ENCODE measurements at regions not wholly inside any gene's neighbourhood (a gene's known extent, or its start where the extent isn't known, plus 50 kb on each side); places are given as distances from the start of the nearest gene placed in this dataset.

DNA sequence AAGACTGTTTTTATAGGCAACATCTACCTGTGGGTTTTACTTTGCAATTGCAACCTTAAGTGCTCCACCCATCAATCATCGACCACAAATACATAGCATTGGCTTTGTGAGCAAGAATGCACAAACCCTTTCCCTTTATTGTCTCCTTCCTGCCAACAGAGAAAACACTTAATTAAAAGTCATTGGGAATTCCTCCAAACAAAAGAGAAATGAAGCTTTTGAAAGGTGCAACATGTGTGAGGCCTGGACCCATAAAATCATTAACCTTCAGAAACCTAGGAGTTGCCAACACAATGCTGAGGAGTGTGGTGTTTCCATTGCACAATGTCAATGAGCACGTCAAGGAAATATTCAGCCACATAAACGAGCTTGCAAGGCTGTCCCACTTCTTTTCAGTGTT lies 223.2 kb downstream of the BLID start:
- H3K4me3 Mint-ChIP-seq: no peak overlapping the region
- no peak overlapping the region for H3K4me3 ChIP-seq (ENCODE audit: control extremely low read depth in 1 of 5, extremely low read depth in 1 of 5, insufficient read depth in 1 of 5, low read depth in 2 of 5, low read length in 4 of 5)
- no peaks in the 10 kb centered on the region for H3K27me3 ChIP-seq (replicated peaks in 1 of 4; ENCODE audit: control extremely low read depth in 1 of 4, control insufficient read depth in 3 of 4, insufficient read depth in 4 of 4, low read length in 3 of 4)
- no peak for TF ChIP-seq EZH2 (IDR thresholded peaks at IDR 0.05; ENCODE audit: borderline replicate concordance, insufficient read depth, low read depth, low read length, poor library complexity, severe bottlenecking)
- H4K20me1 ChIP-seq (ENCODE audit: control insufficient read depth, insufficient read depth, low read length, poor library complexity, severe bottlenecking): no peaks in the 10 kb centered on the region
- 78% methylated on average over 3 of the region's 3 CpGs for WGBS (ENCODE audit: insufficient coverage)
- ChIA-PET POLR2A (no interaction called here), CTCF (no interaction called here)
- DNase-seq (no peak), ATAC-seq (ENCODE audit: low read depth) (no peak)
- H3K4me2 ChIP-seq (replicated peaks; ENCODE audit: low read depth, low read length, poor library complexity, severe bottlenecking): no peak overlapping the region
- no peak overlapping the region for H3K27ac ChIP-seq (ENCODE audit: low read length in 2 of 2)
- no peaks in the 10 kb centered on the region for H3K79me2 ChIP-seq (ENCODE audit: control insufficient read depth, insufficient read depth, low read length)
- H3K4me1 Mint-ChIP-seq: no peaks in the 10 kb centered on the region
- no peak overlapping the region for H3K27ac Mint-ChIP-seq
- peaks cover 7% of the 10 kb centered on the region for H3K27me3 Mint-ChIP-seq
- H3K36me3 ChIP-seq (replicated peaks in 1 of 2; ENCODE audit: control extremely low read depth in 1 of 2, control insufficient read depth in 1 of 2, extremely low read depth in 1 of 2, insufficient read depth in 2 of 2, low read length in 1 of 2): no peaks in the 10 kb centered on the region
- H3K9me3 ChIP-seq (ENCODE audit: control extremely low read depth in 1 of 3, control insufficient read depth in 2 of 3, insufficient read depth in 1 of 3, low read length in 2 of 3): no peaks in the 10 kb centered on the region
- H3K9me3 Mint-ChIP-seq (ENCODE audit: insufficient read depth): no peaks in the 10 kb centered on the region
- no peak overlapping the region for H3K9ac ChIP-seq (ENCODE audit: low read length)
- no peak overlapping the region for H2AFZ ChIP-seq (ENCODE audit: insufficient read depth, low read depth, low read length, poor library complexity, severe bottlenecking)
- intact Hi-C loops (cut with micrococcal nuclease): no loop called here
- H3K4me1 ChIP-seq (ENCODE audit: control insufficient read depth in 2 of 2, insufficient read depth in 2 of 2, low read length in 2 of 2): no peaks in the 10 kb centered on the region

DNA sequence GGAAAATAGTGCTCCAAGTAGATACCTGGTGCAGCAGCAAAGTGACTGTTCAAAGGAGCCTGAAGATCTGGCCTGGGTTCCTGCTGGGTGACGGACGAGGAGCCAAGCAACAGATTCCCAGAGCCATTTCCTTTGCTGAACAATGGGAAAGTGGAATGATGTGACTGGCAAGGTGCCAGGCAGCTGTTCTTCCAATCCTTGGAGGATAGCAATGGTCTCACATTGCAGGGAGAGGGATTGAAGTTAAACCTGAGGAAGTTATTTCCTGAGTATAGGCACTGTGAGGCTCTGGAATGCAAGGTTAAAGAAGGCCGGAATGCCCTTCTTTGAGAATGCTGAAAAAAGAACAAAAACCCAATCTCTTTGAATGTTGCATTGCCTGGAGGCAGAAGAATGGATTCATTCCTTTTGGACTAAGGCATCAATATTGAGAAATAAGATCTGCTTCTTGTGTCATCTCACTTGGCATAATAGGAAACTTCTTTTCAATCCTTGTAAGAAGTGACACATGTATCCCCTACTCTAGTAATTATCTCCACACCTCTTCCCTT lies 223.8 kb downstream of the BLID start:
- H3K27me3 ChIP-seq (replicated peaks in 1 of 4; ENCODE audit: control extremely low read depth in 1 of 4, control insufficient read depth in 3 of 4, insufficient read depth in 4 of 4, low read length in 3 of 4): no peaks in the 10 kb centered on the region
- no peaks in the 10 kb centered on the region for H4K20me1 ChIP-seq (ENCODE audit: control insufficient read depth, insufficient read depth, low read length, poor library complexity, severe bottlenecking)
- no peaks in the 10 kb centered on the region for H3K36me3 ChIP-seq (replicated peaks in 1 of 2; ENCODE audit: control extremely low read depth in 1 of 2, control insufficient read depth in 1 of 2, extremely low read depth in 1 of 2, insufficient read depth in 2 of 2, low read length in 1 of 2)
- H3K4me3 Mint-ChIP-seq: no peak overlapping the region
- ChIA-PET CTCF (no interaction called here), POLR2A (no interaction called here)
- WGBS (ENCODE audit: insufficient coverage): 82% methylated on average over 3 of the region's 3 CpGs
- no peaks in the 10 kb centered on the region for H3K79me2 ChIP-seq (ENCODE audit: control insufficient read depth, insufficient read depth, low read length)
- H3K4me3 ChIP-seq (ENCODE audit: control extremely low read depth in 1 of 5, extremely low read depth in 1 of 5, insufficient read depth in 1 of 5, low read depth in 2 of 5, low read length in 4 of 5): no peak overlapping the region
- H3K9me3 ChIP-seq (ENCODE audit: control extremely low read depth in 1 of 3, control insufficient read depth in 2 of 3, insufficient read depth in 1 of 3, low read length in 2 of 3): no peaks in the 10 kb centered on the region
- no peak overlapping the region for H3K27ac ChIP-seq (ENCODE audit: low read length in 2 of 2)
- H3K4me2 ChIP-seq (replicated peaks; ENCODE audit: low read depth, low read length, poor library complexity, severe bottlenecking): no peak overlapping the region
- ATAC-seq (ENCODE audit: low read depth) (no peak), DNase-seq (no peak)
- H3K27me3 Mint-ChIP-seq: peaks cover 7% of the 10 kb centered on the region
- H3K27ac Mint-ChIP-seq: no peak overlapping the region
- no peaks in the 10 kb centered on the region for H3K4me1 Mint-ChIP-seq
- no peak for TF ChIP-seq EZH2 (IDR thresholded peaks at IDR 0.05; ENCODE audit: borderline replicate concordance, insufficient read depth, low read depth, low read length, poor library complexity, severe bottlenecking)
- TF ChIP-seq, protein P1, sequence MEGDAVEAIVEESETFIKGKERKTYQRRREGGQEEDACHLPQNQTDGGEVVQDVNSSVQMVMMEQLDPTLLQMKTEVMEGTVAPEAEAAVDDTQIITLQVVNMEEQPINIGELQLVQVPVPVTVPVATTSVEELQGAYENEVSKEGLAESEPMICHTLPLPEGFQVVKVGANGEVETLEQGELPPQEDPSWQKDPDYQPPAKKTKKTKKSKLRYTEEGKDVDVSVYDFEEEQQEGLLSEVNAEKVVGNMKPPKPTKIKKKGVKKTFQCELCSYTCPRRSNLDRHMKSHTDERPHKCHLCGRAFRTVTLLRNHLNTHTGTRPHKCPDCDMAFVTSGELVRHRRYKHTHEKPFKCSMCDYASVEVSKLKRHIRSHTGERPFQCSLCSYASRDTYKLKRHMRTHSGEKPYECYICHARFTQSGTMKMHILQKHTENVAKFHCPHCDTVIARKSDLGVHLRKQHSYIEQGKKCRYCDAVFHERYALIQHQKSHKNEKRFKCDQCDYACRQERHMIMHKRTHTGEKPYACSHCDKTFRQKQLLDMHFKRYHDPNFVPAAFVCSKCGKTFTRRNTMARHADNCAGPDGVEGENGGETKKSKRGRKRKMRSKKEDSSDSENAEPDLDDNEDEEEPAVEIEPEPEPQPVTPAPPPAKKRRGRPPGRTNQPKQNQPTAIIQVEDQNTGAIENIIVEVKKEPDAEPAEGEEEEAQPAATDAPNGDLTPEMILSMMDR (IDR thresholded peaks at IDR 0.05): no peak
- H3K9ac ChIP-seq (ENCODE audit: low read length): no peak overlapping the region
- H3K4me1 ChIP-seq (ENCODE audit: control insufficient read depth in 2 of 2, insufficient read depth in 2 of 2, low read length in 2 of 2): no peaks in the 10 kb centered on the region
- no peak overlapping the region for H2AFZ ChIP-seq (ENCODE audit: insufficient read depth, low read depth, low read length, poor library complexity, severe bottlenecking)
- intact Hi-C loops (cut with micrococcal nuclease): no loop called here
- H3K9me3 Mint-ChIP-seq (ENCODE audit: insufficient read depth): no peaks in the 10 kb centered on the region
